ENCODE measurements at regions not wholly inside any gene's neighbourhood (a gene's known extent, or its start where the extent isn't known, plus 50 kb on each side); places are given as distances from the start of the nearest gene placed in this dataset.

DNA sequence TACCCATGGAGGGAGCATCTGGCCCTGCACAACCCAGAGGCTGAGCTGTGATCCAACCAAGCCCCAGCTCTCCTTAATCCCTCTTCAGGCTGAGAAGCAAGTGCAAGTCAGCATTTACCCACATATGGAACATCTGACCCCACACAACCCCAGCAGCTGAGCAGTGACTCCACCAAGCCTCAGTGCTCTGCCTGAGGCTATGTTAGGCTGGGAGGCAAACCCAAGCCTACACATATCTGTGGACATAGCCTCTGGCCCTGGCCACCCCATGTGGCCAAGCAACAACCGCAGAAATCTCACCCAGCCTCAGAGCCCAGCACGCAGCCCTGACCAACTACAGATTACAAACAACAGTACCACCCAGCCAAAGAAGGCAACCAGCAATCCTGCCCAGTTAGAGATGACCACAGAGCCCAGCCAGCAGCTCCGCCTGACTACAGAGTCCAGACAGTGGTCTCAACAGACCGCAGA is 142.8 kb downstream of the NUAK1 start:
- H3K36me3 ChIP-seq, result no peaks in the 10 kb centered on the region
- TF ChIP-seq POLR2AphosphoS5 (IDR thresholded peaks at IDR 0.05; ENCODE audit: insufficient read depth in 1 of 2, low read depth in 1 of 2), result no peak
- TF ChIP-seq POLR2A (IDR thresholded peaks at IDR 0.05), result no peak
- H3K9me3 ChIP-seq, result no peaks in the 10 kb centered on the region
- no peak overlapping the region for H3K4me3 ChIP-seq
- no peak overlapping the region for H3K27ac ChIP-seq
- DNase-seq (ENCODE audit: extremely low spot score in 2 of 2), result no peak
- no peaks in the 10 kb centered on the region for H3K27me3 ChIP-seq
- intact Hi-C loops (cut with DNase I), result no loop called here
- H3K4me1 ChIP-seq, result peaks cover 8% of the 10 kb centered on the region

DNA sequence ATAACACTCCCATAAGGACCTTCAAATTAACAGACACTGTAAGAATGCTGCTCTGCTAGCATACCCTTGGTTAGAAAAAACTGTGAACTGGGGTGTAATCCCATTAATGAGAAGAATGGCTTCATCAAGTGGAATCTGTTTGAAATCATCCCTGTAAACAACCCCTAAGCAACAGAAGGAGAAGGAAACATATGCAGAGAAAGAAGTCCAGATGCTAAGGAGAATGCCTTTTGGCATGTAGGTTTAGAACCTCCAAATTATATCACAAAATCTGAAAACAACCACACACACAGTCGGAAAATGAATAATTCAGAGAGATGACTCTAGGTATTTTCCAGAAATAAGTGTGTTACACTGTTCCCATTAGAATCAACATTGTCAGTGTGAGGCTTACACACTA is 140.2 kb downstream of the NUAK1 start:
- no peak for DNase-seq (ENCODE audit: extremely low spot score in 2 of 2)
- Histone ChIP-seq H3K36me3 (no peaks in the 10 kb centered on the region), H3K27me3 (no peaks in the 10 kb centered on the region), H3K4me3 (no peak overlapping the region), H3K4me1 (no peaks in the 10 kb centered on the region), H3K27ac (no peak overlapping the region), H3K9me3 (no peaks in the 10 kb centered on the region)
- intact Hi-C loops (cut with DNase I), result no loop called here
- TF ChIP-seq POLR2A (IDR thresholded peaks at IDR 0.05) (no peak), POLR2AphosphoS5 (IDR thresholded peaks at IDR 0.05; ENCODE audit: insufficient read depth in 1 of 2, low read depth in 1 of 2) (no peak)
- TF ChIP-seq, protein P1, sequence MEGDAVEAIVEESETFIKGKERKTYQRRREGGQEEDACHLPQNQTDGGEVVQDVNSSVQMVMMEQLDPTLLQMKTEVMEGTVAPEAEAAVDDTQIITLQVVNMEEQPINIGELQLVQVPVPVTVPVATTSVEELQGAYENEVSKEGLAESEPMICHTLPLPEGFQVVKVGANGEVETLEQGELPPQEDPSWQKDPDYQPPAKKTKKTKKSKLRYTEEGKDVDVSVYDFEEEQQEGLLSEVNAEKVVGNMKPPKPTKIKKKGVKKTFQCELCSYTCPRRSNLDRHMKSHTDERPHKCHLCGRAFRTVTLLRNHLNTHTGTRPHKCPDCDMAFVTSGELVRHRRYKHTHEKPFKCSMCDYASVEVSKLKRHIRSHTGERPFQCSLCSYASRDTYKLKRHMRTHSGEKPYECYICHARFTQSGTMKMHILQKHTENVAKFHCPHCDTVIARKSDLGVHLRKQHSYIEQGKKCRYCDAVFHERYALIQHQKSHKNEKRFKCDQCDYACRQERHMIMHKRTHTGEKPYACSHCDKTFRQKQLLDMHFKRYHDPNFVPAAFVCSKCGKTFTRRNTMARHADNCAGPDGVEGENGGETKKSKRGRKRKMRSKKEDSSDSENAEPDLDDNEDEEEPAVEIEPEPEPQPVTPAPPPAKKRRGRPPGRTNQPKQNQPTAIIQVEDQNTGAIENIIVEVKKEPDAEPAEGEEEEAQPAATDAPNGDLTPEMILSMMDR (IDR thresholded peaks at IDR 0.05), result no peak

DNA sequence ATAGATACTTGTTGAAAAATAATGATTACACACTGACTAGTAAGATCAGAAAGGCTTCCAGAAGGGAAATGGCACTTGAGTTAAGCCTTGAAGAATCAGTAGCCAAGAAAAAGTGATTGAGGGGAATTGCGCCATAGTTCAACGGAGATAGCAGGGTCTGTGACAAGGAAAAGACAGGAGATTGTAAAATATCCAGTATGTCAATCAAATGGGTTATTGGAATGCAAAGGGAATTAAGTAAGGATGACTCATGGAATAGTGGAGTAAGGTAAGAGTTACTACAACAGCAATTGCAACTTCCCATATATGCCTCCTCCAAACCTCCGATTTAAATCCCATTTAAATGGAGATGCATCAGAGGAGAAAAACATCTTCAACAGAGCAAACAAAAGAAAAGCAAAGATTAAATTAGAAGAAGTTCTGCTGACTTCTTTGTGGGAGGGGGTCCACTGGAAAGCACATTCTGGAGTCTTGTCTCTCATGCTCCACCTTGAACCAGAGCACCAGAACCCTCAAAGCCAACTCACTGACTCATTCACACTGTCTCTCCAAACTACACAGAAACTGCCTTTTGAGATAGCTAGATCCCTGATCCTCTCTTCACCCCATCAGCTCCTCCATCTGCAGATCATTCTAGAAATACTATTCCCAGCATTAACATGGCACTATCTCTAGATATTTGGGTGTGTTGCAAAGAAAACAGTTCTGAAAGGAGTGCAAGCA is 138.2 kb downstream of the NUAK1 start:
- H3K4me1 ChIP-seq, result no peaks in the 10 kb centered on the region
- no peaks in the 10 kb centered on the region for H3K27me3 ChIP-seq
- intact Hi-C loops (cut with DNase I), result no loop called here
- no peaks in the 10 kb centered on the region for H3K9me3 ChIP-seq
- TF ChIP-seq, protein P1 (IDR thresholded peaks at IDR 0.05), result no peak
- TF ChIP-seq POLR2A (IDR thresholded peaks at IDR 0.05) (no peak), POLR2AphosphoS5 (IDR thresholded peaks at IDR 0.05; ENCODE audit: insufficient read depth in 1 of 2, low read depth in 1 of 2) (no peak)
- DNase-seq (ENCODE audit: extremely low spot score in 2 of 2), result no peak
- no peaks in the 10 kb centered on the region for H3K36me3 ChIP-seq
- no peak overlapping the region for H3K4me3 ChIP-seq
- H3K27ac ChIP-seq, result no peak overlapping the region

DNA sequence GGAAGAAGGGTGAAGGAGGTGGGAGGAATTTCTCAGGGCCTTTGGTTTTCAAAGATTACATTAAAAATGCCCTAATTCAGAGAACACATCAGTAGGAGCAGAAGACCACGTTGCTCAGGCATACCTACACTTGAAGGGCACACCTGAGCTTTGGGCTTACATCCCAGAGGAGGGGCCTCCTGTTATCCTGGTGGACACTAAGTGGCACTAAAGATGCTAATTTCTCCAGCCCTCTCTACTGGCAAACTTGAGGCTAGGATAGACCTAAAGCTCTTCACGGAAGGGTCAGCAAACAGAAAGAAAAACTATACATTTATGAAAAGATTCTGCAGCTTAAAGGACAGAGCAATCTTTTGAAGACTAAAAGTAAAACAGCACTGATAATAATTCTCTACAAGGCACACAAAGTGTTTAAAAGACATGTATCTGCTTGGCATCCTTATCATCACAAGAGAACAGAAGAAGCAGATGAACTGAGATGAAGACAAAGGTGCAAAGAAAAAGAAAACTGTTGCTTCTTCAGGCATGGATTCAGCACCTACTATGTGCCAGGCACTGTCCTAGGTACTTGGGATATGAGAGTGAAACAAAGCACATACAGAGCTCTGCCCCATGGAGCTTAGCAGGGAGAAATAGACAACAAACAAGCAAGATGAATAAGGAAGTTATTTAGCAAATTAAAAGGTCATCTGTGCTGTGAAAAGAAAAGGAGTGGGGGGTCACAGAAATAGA is 137.5 kb downstream of the NUAK1 start:
- no peak for DNase-seq (ENCODE audit: extremely low spot score in 2 of 2)
- Histone ChIP-seq H3K27me3 (no peaks in the 10 kb centered on the region), H3K36me3 (no peaks in the 10 kb centered on the region), H3K9me3 (no peaks in the 10 kb centered on the region), H3K4me1 (no peaks in the 10 kb centered on the region), H3K4me3 (no peak overlapping the region), H3K27ac (no peak overlapping the region)
- TF ChIP-seq POLR2A (IDR thresholded peaks at IDR 0.05) (no peak), POLR2AphosphoS5 (IDR thresholded peaks at IDR 0.05; ENCODE audit: insufficient read depth in 1 of 2, low read depth in 1 of 2) (no peak)
- TF ChIP-seq, protein P1 (IDR thresholded peaks at IDR 0.05), result no peak
- intact Hi-C loops (cut with DNase I), result no loop called here

DNA sequence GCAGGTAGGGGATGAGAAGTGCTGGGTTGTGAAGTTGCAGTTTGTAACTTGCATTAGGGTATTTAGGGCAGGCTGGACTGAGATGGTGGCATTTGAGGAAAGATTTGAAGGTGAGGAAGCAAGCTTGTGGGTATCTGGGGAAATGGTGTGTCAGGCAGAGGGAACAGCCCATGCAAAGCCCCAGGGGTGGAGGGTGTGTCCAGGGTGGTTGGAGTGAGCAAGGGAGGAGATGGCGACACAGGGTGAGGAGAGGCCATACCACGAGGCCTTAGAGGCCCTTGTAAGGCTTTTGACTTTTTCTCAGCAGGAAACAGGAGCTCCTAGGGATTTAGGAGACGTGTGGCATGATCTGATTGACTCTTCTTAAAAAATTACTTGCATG is 136.9 kb downstream of the NUAK1 start:
- Histone ChIP-seq H3K9me3 (no peaks in the 10 kb centered on the region), H3K27me3 (no peaks in the 10 kb centered on the region), H3K36me3 (no peaks in the 10 kb centered on the region), H3K4me1 (no peaks in the 10 kb centered on the region), H3K4me3 (no peak overlapping the region), H3K27ac (no peak overlapping the region)
- DNase-seq (ENCODE audit: extremely low spot score in 2 of 2), result no peak
- TF ChIP-seq POLR2A (IDR thresholded peaks at IDR 0.05), result no peak
- TF ChIP-seq POLR2AphosphoS5 (IDR thresholded peaks at IDR 0.05; ENCODE audit: insufficient read depth in 1 of 2, low read depth in 1 of 2), result no peak
- TF ChIP-seq, protein P1 (IDR thresholded peaks at IDR 0.05), result no peak
- intact Hi-C loops (cut with DNase I), result no loop called here
